WERI-Rb-1 (cell line): ENCODE measurements at regions not wholly inside any gene's neighbourhood (a gene's known extent, or its start where the extent isn't known, plus 50 kb on each side); places are given as distances from the start of the nearest gene placed in this dataset.

Experiments used
- DNase-seq: peaks from one replicate; pipeline ENCODE4 v3.0.0-alpha.2; 2020
- H3K27ac ChIP-seq: fragments of 250-450 bp; sonication (Bioruptor Pico); 2 replicates; pipeline ENCODE4 v1.5.1; 2020; ENCODE audit warnings: mild to moderate bottlenecking, moderate library complexity
- H3K27me3 ChIP-seq: fragments of 250-450 bp; sonication (Bioruptor Pico); 2 replicates; pipeline ENCODE4 v1.5.1; 2021; ENCODE audit warnings: mild to moderate bottlenecking, low read depth, moderate library complexity; ENCODE audit not compliant: insufficient read depth, severe bottlenecking
- H3K36me3 ChIP-seq: fragments of 250-450 bp; sonication (Bioruptor Pico); 2 replicates; pipeline ENCODE4 v1.5.1; 2020; ENCODE audit warnings: mild to moderate bottlenecking, moderate library complexity
- H3K4me3 ChIP-seq: 2 replicates; pipeline ENCODE4 v1.5.1; 2011; ENCODE audit warnings: low read depth, mild to moderate bottlenecking, control low read depth, low read length
- H3K9me3 ChIP-seq: fragments of 250-450 bp; sonication (Bioruptor Pico); 2 replicates; pipeline ENCODE4 v1.5.1; 2021; ENCODE audit warnings: mild to moderate bottlenecking, moderate library complexity; ENCODE audit not compliant: severe bottlenecking
- CTCF ChIP-seq: IDR thresholded peaks from 2 replicates; pipeline ENCODE4 v1.5.1; 2011; ENCODE audit warnings: low read depth, mild to moderate bottlenecking, control low read depth, inconsistent platforms, low read length

GRCh38 chr9:26193237-26193636 lies 515.0 kb upstream of the TUSC1 start:
- Histone ChIP-seq H3K36me3 (no peaks in the 10 kb centered on the region), H3K4me3 (no peak overlapping the region), H3K9me3 (no peaks in the 10 kb centered on the region), H3K27ac (no peak overlapping the region), H3K27me3 (peaks cover 3% of the 10 kb centered on the region)
- no peak for DNase-seq
- TF ChIP-seq CTCF: no peak

GRCh38 chr9:26191711-26192110 lies 513.5 kb upstream of the TUSC1 start:
- DNase-seq: no peak
- peaks cover 3% of the 10 kb centered on the region for H3K27me3 ChIP-seq
- H3K4me3 ChIP-seq: no peak overlapping the region
- TF ChIP-seq CTCF: no peak
- H3K9me3 ChIP-seq: no peaks in the 10 kb centered on the region
- no peaks in the 10 kb centered on the region for H3K36me3 ChIP-seq
- H3K27ac ChIP-seq: no peak overlapping the region

GRCh38 chr9:26181836-26182235 lies 503.6 kb upstream of the TUSC1 start:
- Histone ChIP-seq H3K27ac (no peak overlapping the region), H3K4me3 (no peak overlapping the region), H3K9me3 (no peaks in the 10 kb centered on the region), H3K27me3 (peaks cover 39% of the 10 kb centered on the region), H3K36me3 (no peaks in the 10 kb centered on the region)
- TF ChIP-seq CTCF: no peak
- DNase-seq: no peak

GRCh38 chr9:26176628-26177027 lies 498.4 kb upstream of the TUSC1 start:
- Histone ChIP-seq H3K27ac (no peak overlapping the region), H3K4me3 (no peak overlapping the region), H3K36me3 (no peaks in the 10 kb centered on the region), H3K27me3 (peaks cover 47% of the 10 kb centered on the region), H3K9me3 (no peaks in the 10 kb centered on the region)
- TF ChIP-seq CTCF: no peak
- no peak for DNase-seq

GRCh38 chr9:26175264-26175663 lies 497.0 kb upstream of the TUSC1 start:
- no peaks in the 10 kb centered on the region for H3K36me3 ChIP-seq
- H3K27ac ChIP-seq: no peak overlapping the region
- no peak overlapping the region for H3K4me3 ChIP-seq
- no peaks in the 10 kb centered on the region for H3K9me3 ChIP-seq
- no peak for TF ChIP-seq CTCF
- no peak for DNase-seq
- peaks cover 50% of the 10 kb centered on the region for H3K27me3 ChIP-seq

- no peak for DNase-seq
- no peak overlapping the region for H3K4me3 ChIP-seq
- no peaks in the 10 kb centered on the region for H3K9me3 ChIP-seq
- no peaks in the 10 kb centered on the region for H3K36me3 ChIP-seq
- peaks cover 54% of the 10 kb centered on the region for H3K27me3 ChIP-seq
- no peak for TF ChIP-seq CTCF
- no peak overlapping the region for H3K27ac ChIP-seq
Observed at GRCh38 chr9:26172301-26172700, 494.1 kb upstream of the TUSC1 start.
